ENCODE measurements at regions not wholly inside any gene's neighbourhood (a gene's known extent, or its start where the extent isn't known, plus 50 kb on each side); places are given as distances from the start of the nearest gene placed in this dataset.
A peak's percentile ranks its signal among the peaks of the same experiment; 100 is the strongest.
"Not testable (repeated sequence)": the region's sequence is repeated elsewhere in the genome, so short reads cannot be mapped to it uniquely, and the experiment has no call there.

GRCh38 chr4:27075603-27076002 lies 215.0 kb downstream of the STIM2 start:
- DNase-seq (ENCODE audit: extremely low read depth, insufficient read length); H3K4me3 ChIP-seq (replicated peaks; ENCODE audit: low read depth, low read length): not testable (repeated sequence)

GRCh38 chr4:27078934-27079455 lies 218.4 kb downstream of the STIM2 start:
- no peak for TF ChIP-seq CTCF (IDR thresholded peaks at IDR 0.05; ENCODE audit: insufficient read depth, low read length, poor library complexity, severe bottlenecking)
- no peak for DNase-seq (ENCODE audit: extremely low read depth, insufficient read length)
- no peaks in the 10 kb centered on the region for H3K36me3 ChIP-seq (ENCODE audit: control insufficient read depth, insufficient read depth, low read length)
- H3K27me3 ChIP-seq (replicated peaks; ENCODE audit: control insufficient read depth, insufficient read depth, low read length) = no peaks in the 10 kb centered on the region; the same call in 1 of the 2 replicates
- no peak overlapping the region for H3K4me3 ChIP-seq (replicated peaks; ENCODE audit: low read depth, low read length)

More at GRCh38 chr4:27075603-27076002, 215.0 kb downstream of the STIM2 start:
- H3K36me3 ChIP-seq (ENCODE audit: control insufficient read depth, insufficient read depth, low read length); H3K27me3 ChIP-seq (replicated peaks; ENCODE audit: control insufficient read depth, insufficient read depth, low read length): not testable (repeated sequence)

DNA sequence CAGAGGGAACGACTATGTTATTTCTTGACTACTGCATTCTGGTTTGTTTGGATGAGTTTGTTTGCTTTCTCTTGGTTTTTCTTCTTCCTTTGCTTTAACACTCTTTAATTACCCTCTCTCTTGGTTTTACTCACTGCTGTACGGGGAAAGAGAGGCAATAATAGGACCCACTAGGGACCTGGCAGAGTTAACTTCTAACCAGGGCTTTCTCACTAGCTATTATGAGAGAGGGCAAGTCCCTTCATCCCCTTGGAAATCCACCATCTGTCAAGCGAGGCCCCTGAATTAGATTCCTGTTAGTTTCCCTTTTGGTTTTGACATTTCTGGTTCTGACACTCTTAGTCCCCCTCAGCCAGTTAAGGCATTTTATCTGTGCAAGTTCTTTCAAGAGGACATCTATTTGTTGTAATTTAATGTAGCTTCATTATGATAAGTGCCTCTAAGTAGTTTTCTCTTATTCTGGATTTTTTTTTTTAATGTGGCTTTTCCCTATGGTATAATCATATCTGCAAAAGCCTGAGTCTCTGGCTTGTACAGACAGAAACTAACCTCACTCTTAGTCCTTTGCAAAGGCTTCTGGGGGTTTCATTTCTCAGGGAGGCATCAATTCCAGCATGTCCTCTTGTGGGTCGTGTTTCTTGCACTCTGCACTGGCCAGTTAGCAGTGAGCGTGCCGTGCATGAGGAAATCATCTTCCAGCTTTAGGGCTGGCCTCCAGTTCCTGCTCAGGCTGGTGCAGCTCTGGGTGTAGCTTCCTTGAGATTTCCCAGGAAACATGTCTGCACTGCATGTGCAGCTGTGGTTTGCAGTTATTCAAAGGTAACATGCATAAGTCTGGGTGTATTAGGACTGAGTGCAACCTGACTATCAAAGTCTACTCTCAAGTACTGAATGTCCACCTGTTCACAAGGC lies 221.3 kb downstream of the STIM2 start:
- no peak for TF ChIP-seq CTCF (IDR thresholded peaks at IDR 0.05; ENCODE audit: insufficient read depth, low read length, poor library complexity, severe bottlenecking)
- no peak for DNase-seq (ENCODE audit: extremely low read depth, insufficient read length)
- no peaks in the 10 kb centered on the region; the same call in 1 of the 2 replicates for H3K27me3 ChIP-seq (replicated peaks; ENCODE audit: control insufficient read depth, insufficient read depth, low read length)
- H3K36me3 ChIP-seq (ENCODE audit: control insufficient read depth, insufficient read depth, low read length) = no peaks in the 10 kb centered on the region
- H3K4me3 ChIP-seq (replicated peaks; ENCODE audit: low read depth, low read length) = no peak overlapping the region

DNA sequence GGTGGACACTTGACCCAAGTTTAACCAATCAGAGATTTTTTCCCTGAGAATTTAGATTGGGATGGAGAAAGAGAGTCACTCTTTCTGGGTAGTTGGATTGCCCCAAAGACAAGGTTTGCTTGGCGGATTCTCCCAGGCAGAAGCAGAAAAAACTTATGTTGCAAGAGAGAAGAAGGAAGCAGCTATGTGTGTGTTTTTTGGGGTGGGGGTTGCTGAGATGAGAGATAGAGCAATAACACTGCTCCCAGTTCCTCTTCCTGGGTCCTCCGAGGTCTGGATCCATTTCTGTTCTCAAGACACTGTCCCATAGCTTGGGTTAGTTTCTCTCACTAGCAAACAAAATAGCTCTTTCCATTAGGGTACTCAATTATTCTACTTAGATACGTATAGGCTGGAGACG lies 222.1 kb downstream of the STIM2 start:
- no peaks in the 10 kb centered on the region for H3K36me3 ChIP-seq (ENCODE audit: control insufficient read depth, insufficient read depth, low read length)
- no peak for TF ChIP-seq CTCF (IDR thresholded peaks at IDR 0.05; ENCODE audit: insufficient read depth, low read length, poor library complexity, severe bottlenecking)
- H3K27me3 ChIP-seq (replicated peaks; ENCODE audit: control insufficient read depth, insufficient read depth, low read length) = no peaks in the 10 kb centered on the region; the same call in 1 of the 2 replicates
- no peak overlapping the region for H3K4me3 ChIP-seq (replicated peaks; ENCODE audit: low read depth, low read length)
- no peak for DNase-seq (ENCODE audit: extremely low read depth, insufficient read length)

DNA sequence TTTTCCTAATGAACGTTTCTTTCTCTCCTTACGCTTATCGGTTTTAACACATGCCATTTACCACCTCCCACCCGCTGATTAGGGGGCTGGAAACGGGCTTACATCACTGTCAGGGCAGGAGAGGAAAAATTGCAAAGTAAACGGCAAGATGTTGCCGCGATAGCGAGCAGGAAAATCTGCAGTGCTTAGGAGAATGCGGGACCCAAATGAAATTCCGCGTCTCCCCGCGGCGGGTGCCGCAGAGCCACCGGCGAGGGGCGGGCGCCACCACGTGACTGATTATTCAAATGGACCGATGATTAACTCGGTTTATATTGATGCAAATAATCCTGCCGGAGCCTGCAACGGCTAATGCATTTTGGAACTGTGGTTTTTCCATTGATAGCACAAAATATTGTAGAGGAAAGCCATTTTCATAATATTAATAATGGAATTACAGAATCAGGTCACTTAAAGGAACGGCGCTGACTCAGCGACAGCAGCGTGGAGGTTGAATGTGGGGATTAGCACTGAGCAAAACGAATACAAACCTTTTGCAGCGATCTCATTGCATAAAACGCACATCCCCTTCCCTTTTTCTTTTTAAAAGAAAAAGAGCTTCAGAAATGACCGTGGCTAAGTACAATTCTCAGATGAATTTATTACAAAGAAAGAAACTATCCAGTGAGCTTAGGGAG lies 224.2 kb downstream of the STIM2 start:
- no peaks in the 10 kb centered on the region for H3K36me3 ChIP-seq (ENCODE audit: control insufficient read depth, insufficient read depth, low read length)
- DNase-seq (ENCODE audit: extremely low read depth, insufficient read length) = peak; percentile 3
- no peaks in the 10 kb centered on the region; the same call in 1 of the 2 replicates for H3K27me3 ChIP-seq (replicated peaks; ENCODE audit: control insufficient read depth, insufficient read depth, low read length)
- TF ChIP-seq CTCF (IDR thresholded peaks at IDR 0.05; ENCODE audit: insufficient read depth, low read length, poor library complexity, severe bottlenecking) = no peak
- H3K4me3 ChIP-seq (replicated peaks; ENCODE audit: low read depth, low read length) = no peak overlapping the region

DNA sequence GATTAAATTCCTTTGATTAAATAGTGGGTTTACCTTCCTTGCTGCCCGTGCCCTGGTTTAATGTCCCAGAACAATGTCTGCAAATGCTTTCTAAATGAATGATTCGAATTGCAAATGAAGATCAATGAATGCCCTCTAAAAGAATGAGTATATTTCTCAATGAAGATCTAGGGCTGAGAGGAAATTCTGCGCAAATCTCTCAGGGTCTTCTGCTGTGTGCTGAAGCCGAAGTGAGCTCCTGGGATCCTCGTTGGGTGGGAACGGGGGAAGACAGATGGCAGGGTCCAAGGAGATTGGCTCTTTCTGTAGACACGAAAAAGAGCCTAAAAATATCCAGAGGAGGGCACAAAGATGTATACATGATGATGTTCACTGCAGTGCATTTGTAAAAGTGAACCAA lies 224.8 kb downstream of the STIM2 start:
- no peaks in the 10 kb centered on the region; the same call in 1 of the 2 replicates for H3K27me3 ChIP-seq (replicated peaks; ENCODE audit: control insufficient read depth, insufficient read depth, low read length)
- DNase-seq (ENCODE audit: extremely low read depth, insufficient read length) = no peak
- H3K36me3 ChIP-seq (ENCODE audit: control insufficient read depth, insufficient read depth, low read length) = no peaks in the 10 kb centered on the region
- H3K4me3 ChIP-seq (replicated peaks; ENCODE audit: low read depth, low read length) = no peak overlapping the region
- TF ChIP-seq CTCF (IDR thresholded peaks at IDR 0.05; ENCODE audit: insufficient read depth, low read length, poor library complexity, severe bottlenecking) = no peak
